Mucosa of stomach (tissue), 1 donor: ENCODE measurements at regions not wholly inside any gene's neighbourhood (a gene's known extent, or its start where the extent isn't known, plus 50 kb on each side); places are given as distances from the start of the nearest gene placed in this dataset.

ENCODE experiments used
- H3K27me3 ChIP-seq: one replicate; pipeline ENCODE4 v1.7.0; 2013; ENCODE audit warnings: mild to moderate bottlenecking, low read length; ENCODE audit not compliant: control insufficient read depth, insufficient read depth
- H3K36me3 ChIP-seq: one replicate; pipeline ENCODE4 v1.7.0; 2013; ENCODE audit warnings: low read length; ENCODE audit not compliant: control insufficient read depth, insufficient read depth
- H3K4me1 ChIP-seq: one replicate; pipeline ENCODE4 v1.7.0; 2013; ENCODE audit warnings: mild to moderate bottlenecking, low read length; ENCODE audit not compliant: control insufficient read depth, insufficient read depth
- H3K4me3 ChIP-seq: one replicate; pipeline ENCODE4 v1.7.0; 2013; ENCODE audit warnings: low read length
- H3K9ac ChIP-seq: one replicate; pipeline ENCODE4 v1.7.0; 2013; ENCODE audit warnings: mild to moderate bottlenecking, low read length, moderate library complexity
- H3K9me3 ChIP-seq: one replicate; pipeline ENCODE4 v1.7.0; 2013; ENCODE audit warnings: mild to moderate bottlenecking, low read length, moderate library complexity; ENCODE audit not compliant: control insufficient read depth
- donor health status: Pancreatic carcinoma.

- Histone ChIP-seq H3K9me3 (no peaks in the 10 kb centered on the region), H3K27me3 (peaks cover 66% of the 10 kb centered on the region), H3K4me1 (no peaks in the 10 kb centered on the region), H3K9ac (no peak overlapping the region), H3K36me3 (no peaks in the 10 kb centered on the region), H3K4me3 (no peak overlapping the region)
Observed at GRCh38 chr16:86825631-86826030, 247.3 kb downstream of the FOXL1 start.

- no peak overlapping the region for H3K9ac ChIP-seq
- H3K9me3 ChIP-seq = no peaks in the 10 kb centered on the region
- no peaks in the 10 kb centered on the region for H3K4me1 ChIP-seq
- H3K36me3 ChIP-seq = no peaks in the 10 kb centered on the region
- H3K27me3 ChIP-seq = peaks cover 62% of the 10 kb centered on the region
- H3K4me3 ChIP-seq = no peak overlapping the region
Observed at GRCh38 chr16:86826941-86827340, 248.6 kb downstream of the FOXL1 start.

GRCh38 chr16:86827521-86827920, 249.2 kb downstream of the FOXL1 start:
- Histone ChIP-seq H3K27me3 (peaks cover 59% of the 10 kb centered on the region), H3K9ac (no peak overlapping the region), H3K36me3 (no peaks in the 10 kb centered on the region), H3K4me3 (no peak overlapping the region), H3K9me3 (no peaks in the 10 kb centered on the region), H3K4me1 (no peaks in the 10 kb centered on the region)

DNA sequence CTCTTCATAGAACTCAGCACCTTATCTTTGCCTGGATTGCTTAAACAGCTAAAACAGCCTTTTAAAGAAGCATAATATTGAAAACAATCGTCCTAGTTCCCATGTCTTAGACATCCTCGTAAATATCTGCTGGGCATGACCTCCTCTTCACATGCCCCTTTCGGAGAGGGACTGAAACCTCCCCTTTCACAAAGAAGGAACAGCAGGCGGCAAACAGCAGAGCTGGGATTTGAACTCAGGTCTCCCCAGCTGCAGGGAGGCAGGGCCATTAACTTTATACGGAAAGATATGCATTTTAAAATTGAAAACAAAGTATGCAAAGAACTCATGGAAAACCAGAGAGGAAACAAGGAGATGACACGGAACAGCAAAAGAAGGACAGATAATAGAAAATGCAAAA, 249.9 kb downstream of the FOXL1 start:
- H3K36me3 ChIP-seq = no peaks in the 10 kb centered on the region
- no peak overlapping the region for H3K4me3 ChIP-seq
- no peak overlapping the region for H3K9ac ChIP-seq
- no peaks in the 10 kb centered on the region for H3K4me1 ChIP-seq
- H3K27me3 ChIP-seq = peaks cover 56% of the 10 kb centered on the region
- no peaks in the 10 kb centered on the region for H3K9me3 ChIP-seq

DNA sequence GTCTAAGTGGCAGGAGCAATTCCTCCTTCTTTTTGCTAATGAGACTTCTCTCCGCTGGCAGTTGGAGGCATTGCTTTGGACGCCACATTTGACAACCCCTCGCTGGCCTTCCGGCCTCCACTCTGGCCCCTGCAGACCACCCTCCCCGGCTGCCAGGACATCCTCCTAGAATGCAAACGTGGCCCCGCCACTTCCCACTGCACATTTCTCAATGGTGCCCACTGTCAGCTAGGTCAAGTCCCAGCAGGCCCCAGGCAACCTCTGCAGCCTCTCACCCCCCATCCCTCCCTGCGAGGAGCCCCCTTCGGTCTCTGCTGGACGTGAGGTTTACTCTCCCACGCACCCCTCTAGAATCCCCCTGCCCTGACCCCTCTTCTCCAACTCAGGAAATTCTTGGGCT, 250.3 kb downstream of the FOXL1 start:
- Histone ChIP-seq H3K36me3 (no peaks in the 10 kb centered on the region), H3K27me3 (peaks cover 56% of the 10 kb centered on the region), H3K4me3 (no peak overlapping the region), H3K4me1 (no peaks in the 10 kb centered on the region), H3K9ac (no peak overlapping the region), H3K9me3 (no peaks in the 10 kb centered on the region)

- no peaks in the 10 kb centered on the region for H3K9me3 ChIP-seq
- H3K4me1 ChIP-seq = no peaks in the 10 kb centered on the region
- no peak overlapping the region for H3K9ac ChIP-seq
- no peak overlapping the region for H3K4me3 ChIP-seq
- H3K27me3 ChIP-seq = peaks cover 32% of the 10 kb centered on the region
- no peaks in the 10 kb centered on the region for H3K36me3 ChIP-seq
Observed at GRCh38 chr16:86831366-86831765, 253.0 kb downstream of the FOXL1 start.

DNA sequence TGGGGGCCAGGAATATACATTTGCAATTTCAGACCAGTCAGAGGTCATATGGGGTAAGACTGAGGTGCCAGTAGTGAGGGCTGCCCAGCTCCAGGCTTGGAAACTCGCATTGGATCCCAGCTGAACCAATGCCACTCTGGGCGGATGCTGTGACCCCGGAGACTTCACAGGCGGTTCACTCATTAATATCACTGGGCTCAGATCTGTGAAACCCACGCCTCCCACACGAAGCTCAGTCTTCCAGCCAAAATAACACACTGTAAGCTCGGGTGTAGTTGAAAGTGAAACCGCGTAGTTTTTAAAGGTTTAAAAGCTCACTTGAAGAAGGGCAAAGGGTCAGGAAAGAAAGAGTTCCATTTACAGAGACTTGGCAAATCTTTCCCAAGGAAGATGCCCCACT, 254.8 kb downstream of the FOXL1 start:
- H3K9me3 ChIP-seq = no peaks in the 10 kb centered on the region
- no peak overlapping the region for H3K4me3 ChIP-seq
- H3K4me1 ChIP-seq = no peaks in the 10 kb centered on the region
- no peak overlapping the region for H3K9ac ChIP-seq
- H3K27me3 ChIP-seq = peaks cover 15% of the 10 kb centered on the region
- H3K36me3 ChIP-seq = no peaks in the 10 kb centered on the region

DNA sequence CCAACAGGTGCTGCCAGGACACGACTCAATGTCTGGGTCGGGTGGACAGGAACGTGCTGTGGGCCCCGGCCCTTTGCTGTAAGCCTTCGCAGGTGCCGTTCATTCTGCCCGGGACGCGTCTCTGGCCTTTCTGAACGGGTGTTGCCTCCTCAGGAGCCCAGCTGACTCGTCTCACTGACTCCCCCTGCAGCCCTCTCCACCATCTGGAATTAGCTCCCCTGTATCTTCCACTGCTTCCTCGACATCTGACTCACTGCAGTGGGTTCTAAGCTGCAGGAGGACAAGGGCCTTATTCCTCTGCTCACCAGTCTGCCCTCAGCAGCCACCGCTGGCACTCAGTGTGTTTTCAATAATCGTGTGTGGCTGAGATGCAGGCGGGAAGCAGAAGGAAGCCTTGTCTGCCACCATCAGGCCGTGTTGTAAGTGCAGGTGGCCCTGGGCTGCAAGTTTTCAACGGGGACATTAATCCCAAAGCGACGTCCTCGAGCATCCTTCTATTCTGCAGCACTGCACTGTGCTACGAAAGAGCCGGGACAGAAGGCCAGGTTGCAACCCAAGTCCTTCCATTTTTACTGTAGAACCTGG, 256.2 kb downstream of the FOXL1 start:
- Histone ChIP-seq H3K27me3 (peaks cover under 1% of the 10 kb centered on the region), H3K9ac (no peak overlapping the region), H3K36me3 (no peaks in the 10 kb centered on the region), H3K9me3 (no peaks in the 10 kb centered on the region), H3K4me1 (no peaks in the 10 kb centered on the region), H3K4me3 (no peak overlapping the region)

DNA sequence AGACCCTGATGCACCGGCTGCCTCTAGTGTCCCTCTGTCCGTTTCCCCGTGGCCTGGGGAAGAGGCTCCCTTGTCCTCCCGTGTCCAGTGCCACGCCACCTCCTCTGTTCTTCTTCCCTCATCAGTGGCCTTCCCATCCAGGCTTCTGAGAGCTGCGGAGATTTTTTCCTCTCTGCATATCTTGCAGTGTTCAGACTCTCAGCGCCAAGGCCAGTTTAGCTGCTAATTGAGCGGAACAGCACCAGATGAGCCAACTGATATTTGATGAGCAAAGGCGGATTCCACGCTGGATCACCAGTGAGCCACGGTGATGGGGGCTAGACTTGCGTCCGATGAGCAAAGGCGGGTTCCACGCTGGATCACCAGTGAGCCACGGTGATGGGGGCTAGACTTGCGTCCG, 257.6 kb downstream of the FOXL1 start:
- Histone ChIP-seq H3K9me3 (no peaks in the 10 kb centered on the region), H3K9ac (no peak overlapping the region), H3K36me3 (no peaks in the 10 kb centered on the region), H3K4me1 (no peaks in the 10 kb centered on the region), H3K4me3 (no peak overlapping the region), H3K27me3 (no peaks in the 10 kb centered on the region)

GRCh38 chr16:86836503-86837129, 258.3 kb downstream of the FOXL1 start:
- Histone ChIP-seq H3K9ac (no peak overlapping the region), H3K36me3 (no peaks in the 10 kb centered on the region), H3K4me1 (no peaks in the 10 kb centered on the region), H3K9me3 (no peaks in the 10 kb centered on the region), H3K4me3 (no peak overlapping the region), H3K27me3 (no peaks in the 10 kb centered on the region)

GRCh38 chr16:86843812-86844211, 265.5 kb downstream of the FOXL1 start:
- H3K36me3 ChIP-seq = no peaks in the 10 kb centered on the region
- no peaks in the 10 kb centered on the region for H3K9me3 ChIP-seq
- H3K4me1 ChIP-seq = no peaks in the 10 kb centered on the region
- H3K4me3 ChIP-seq = no peak overlapping the region
- no peak overlapping the region for H3K9ac ChIP-seq
- H3K27me3 ChIP-seq = no peaks in the 10 kb centered on the region

DNA sequence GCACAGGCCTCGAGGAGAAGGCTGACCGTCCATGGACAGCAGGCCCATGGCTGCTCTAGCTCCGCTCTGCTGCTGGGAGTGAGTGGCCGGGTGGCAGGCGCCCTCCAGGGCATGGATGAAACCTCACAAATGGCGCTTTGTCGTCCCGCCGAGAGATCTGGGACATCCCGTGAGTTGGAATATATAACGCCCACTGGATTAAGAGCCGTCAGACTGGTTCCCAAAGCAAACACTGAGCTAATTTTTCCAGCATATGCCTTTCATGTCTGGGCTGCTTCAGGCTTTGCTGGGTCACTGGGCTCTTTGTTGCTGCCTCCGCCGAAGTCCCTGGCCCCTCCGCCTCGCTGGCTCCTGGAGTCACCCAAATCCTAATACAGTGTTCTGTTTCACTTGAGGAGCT, 266.3 kb downstream of the FOXL1 start:
- Histone ChIP-seq H3K9me3 (no peaks in the 10 kb centered on the region), H3K36me3 (no peaks in the 10 kb centered on the region), H3K4me1 (no peaks in the 10 kb centered on the region), H3K27me3 (no peaks in the 10 kb centered on the region), H3K4me3 (no peak overlapping the region), H3K9ac (no peak overlapping the region)

- no peaks in the 10 kb centered on the region for H3K9me3 ChIP-seq
- no peaks in the 10 kb centered on the region for H3K4me1 ChIP-seq
- no peaks in the 10 kb centered on the region for H3K36me3 ChIP-seq
- no peak overlapping the region for H3K4me3 ChIP-seq
- H3K9ac ChIP-seq = no peak overlapping the region
- no peaks in the 10 kb centered on the region for H3K27me3 ChIP-seq
Observed at GRCh38 chr16:86846136-86846535, 267.8 kb downstream of the FOXL1 start.
